Gastrocnemius medialis (tissue), 4 donors: ENCODE measurements at regions not wholly inside any gene's neighbourhood (a gene's known extent, or its start where the extent isn't known, plus 50 kb on each side); places are given as distances from the start of the nearest gene placed in this dataset.

Source experiments
- ATAC-seq, 2 donors: fragments of 150-250 bp; one replicate each; pipeline ENCODE4 v1.9.1; 2016
- DNase-seq, 2 donors: peaks; one replicate each; pipeline ENCODE4 v3.0.0-alpha.2; 2019
- H3K27ac ChIP-seq, 4 donors: fragments of 200-600 bp; sonication (generic); 1 replicate in 1 of 4; 2 replicates in 3 of 4; pipeline ENCODE4 v1.5.1; 2016 to 2018; ENCODE audit warnings: mild to moderate bottlenecking in 2 of 4, moderate library complexity in 1 of 4
- H3K27me3 ChIP-seq, 3 donors: fragments of 200-600 bp; sonication (generic) in 2 of 3; 1 replicate in 1 of 3; 2 replicates in 2 of 3; pipeline versions ENCODE4 v1.5.1 to v1.6.0; 2016 to 2019; ENCODE audit warnings: mild to moderate bottlenecking in 1 of 3, moderate library complexity in 1 of 3
- H3K36me3 ChIP-seq, 2 donors: fragments of 200-600 bp; sonication (generic) in 1 of 2; one replicate each; pipeline ENCODE4 v1.5.1; 2017 to 2018
- H3K4me1 ChIP-seq, 2 donors: fragments of 200-600 bp; sonication (generic) in 1 of 2; one replicate each; pipeline ENCODE4 v1.5.1; 2016 to 2017; ENCODE audit warnings: mild to moderate bottlenecking in 2 of 2
- H3K4me3 ChIP-seq, 4 donors: fragments of 200-600 bp; sonication (generic) in 3 of 4; 1 replicate in 1 of 4; 2 replicates in 3 of 4; pipeline ENCODE4 v1.5.1; 2016 to 2019; ENCODE audit warnings: mild to moderate bottlenecking in 2 of 4
- H3K9me3 ChIP-seq, 3 donors: fragments of 200-600 bp; sonication (generic) in 2 of 3; 1 replicate in 1 of 3; 2 replicates in 2 of 3; pipeline ENCODE4 v1.5.1; 2016 to 2019
- POLR2A ChIP-seq, 2 donors: fragments of 450-650 bp; IDR thresholded peaks; one replicate each; pipeline ENCODE4 v1.6.1; 2017; ENCODE audit warnings: antibody characterized with exemption in 2 of 2, mild to moderate bottlenecking in 2 of 2, moderate library complexity in 2 of 2
- in situ Hi-C, 4 donors: fragments of 200-750 bp; cut with MboI; loops; one replicate each; pipeline versions ENCODE4 v1.15.0 to v1.8.0; 2017; ENCODE audit warnings: low sequenced_read_pairs in 4 of 4
- intact Hi-C: fragments of 100-400 bp; cut with DNase I; formaldehyde crosslinking; loops from one replicate; pipeline ENCODE4 v1.15.1; 2023; ENCODE audit warnings: low total_unique reads
- TF ChIP-seq, protein P1 (sequence below), 5 experiments: fragments of 450-650 bp in 3 of 5; fragments of 200-600 bp in 2 of 5; sonication (generic) in 2 of 5; IDR thresholded peaks in 4 of 5; conservative IDR thresholded peaks in 1 of 5; 1 replicate in 4 of 5; 2 replicates in 1 of 5; pipeline ENCODE4 v1.5.1; 2016 to 2019; ENCODE audit warnings: antibody characterized with exemption in 5 of 5, mild to moderate bottlenecking in 3 of 5, moderate library complexity in 3 of 5

DNA sequence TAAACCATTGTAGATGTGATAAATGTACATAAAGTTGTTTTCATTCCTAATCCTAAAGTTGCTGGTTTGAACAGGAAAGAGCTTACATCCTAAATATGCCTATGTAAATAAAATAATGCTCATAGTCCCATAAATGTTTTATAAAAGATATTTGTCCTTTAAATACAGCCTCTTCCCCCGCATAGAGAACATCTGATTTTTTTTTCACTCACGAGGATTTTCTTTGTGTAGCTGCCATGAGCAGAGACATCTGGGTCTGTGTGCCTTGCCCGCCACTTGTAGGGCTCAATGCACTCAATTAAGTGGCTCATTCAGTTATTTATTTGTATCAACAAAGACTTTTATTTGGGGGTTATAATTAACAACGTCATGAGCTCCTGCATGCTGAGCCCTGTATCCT, 72.8 kb downstream of the SOWAHC start:
- H3K4me1 ChIP-seq, result peaks cover 18% of the 10 kb centered on the region in 2 donors
- H3K27me3 ChIP-seq, result no peaks in the 10 kb centered on the region
- in situ Hi-C loops, result no loop called here
- H3K36me3 ChIP-seq, result no peaks in the 10 kb centered on the region
- intact Hi-C loops, result no loop called here
- TF ChIP-seq, protein P1, sequence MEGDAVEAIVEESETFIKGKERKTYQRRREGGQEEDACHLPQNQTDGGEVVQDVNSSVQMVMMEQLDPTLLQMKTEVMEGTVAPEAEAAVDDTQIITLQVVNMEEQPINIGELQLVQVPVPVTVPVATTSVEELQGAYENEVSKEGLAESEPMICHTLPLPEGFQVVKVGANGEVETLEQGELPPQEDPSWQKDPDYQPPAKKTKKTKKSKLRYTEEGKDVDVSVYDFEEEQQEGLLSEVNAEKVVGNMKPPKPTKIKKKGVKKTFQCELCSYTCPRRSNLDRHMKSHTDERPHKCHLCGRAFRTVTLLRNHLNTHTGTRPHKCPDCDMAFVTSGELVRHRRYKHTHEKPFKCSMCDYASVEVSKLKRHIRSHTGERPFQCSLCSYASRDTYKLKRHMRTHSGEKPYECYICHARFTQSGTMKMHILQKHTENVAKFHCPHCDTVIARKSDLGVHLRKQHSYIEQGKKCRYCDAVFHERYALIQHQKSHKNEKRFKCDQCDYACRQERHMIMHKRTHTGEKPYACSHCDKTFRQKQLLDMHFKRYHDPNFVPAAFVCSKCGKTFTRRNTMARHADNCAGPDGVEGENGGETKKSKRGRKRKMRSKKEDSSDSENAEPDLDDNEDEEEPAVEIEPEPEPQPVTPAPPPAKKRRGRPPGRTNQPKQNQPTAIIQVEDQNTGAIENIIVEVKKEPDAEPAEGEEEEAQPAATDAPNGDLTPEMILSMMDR (IDR thresholded peaks at IDR 0.05 in 4 of 5, conservative IDR thresholded peaks at IDR 0.05 in 1 of 5), result no peak
- no peak for TF ChIP-seq POLR2A (IDR thresholded peaks at IDR 0.05)
- ATAC-seq (no peak), DNase-seq (no peak)
- H3K9me3 ChIP-seq, result no peaks in the 10 kb centered on the region
- no peak overlapping the region for H3K4me3 ChIP-seq
- no peak overlapping the region for H3K27ac ChIP-seq

GRCh38 chr2:109689182-109689930, 75.2 kb downstream of the SOWAHC start:
- intact Hi-C loops (no loop called here), in situ Hi-C loops (no loop called here)
- Histone ChIP-seq H3K27me3 (no peaks in the 10 kb centered on the region), H3K4me3 (no peak overlapping the region), H3K36me3 (no peaks in the 10 kb centered on the region), H3K4me1 (peaks cover 18% of the 10 kb centered on the region in 2 donors), H3K27ac (no peak overlapping the region), H3K9me3 (no peaks in the 10 kb centered on the region)
- ATAC-seq (no peak), DNase-seq (no peak)
- TF ChIP-seq, protein P1 (IDR thresholded peaks at IDR 0.05 in 4 of 5, conservative IDR thresholded peaks at IDR 0.05 in 1 of 5), result no peak
- no peak for TF ChIP-seq POLR2A (IDR thresholded peaks at IDR 0.05)

GRCh38 chr2:109689973-109690372, 75.8 kb downstream of the SOWAHC start:
- TF ChIP-seq, protein P1 (IDR thresholded peaks at IDR 0.05 in 4 of 5, conservative IDR thresholded peaks at IDR 0.05 in 1 of 5), result no peak
- TF ChIP-seq POLR2A (IDR thresholded peaks at IDR 0.05), result no peak
- no peaks in the 10 kb centered on the region for H3K9me3 ChIP-seq
- DNase-seq (no peak), ATAC-seq (no peak)
- H3K27me3 ChIP-seq, result no peaks in the 10 kb centered on the region
- intact Hi-C loops (no loop called here), in situ Hi-C loops (no loop called here)
- H3K4me1 ChIP-seq, result peaks cover 18% of the 10 kb centered on the region in 2 donors
- H3K27ac ChIP-seq, result peak overlapping the region in 1 of 4 donors; percentile 78
- no peak overlapping the region for H3K4me3 ChIP-seq
- no peaks in the 10 kb centered on the region for H3K36me3 ChIP-seq

DNA sequence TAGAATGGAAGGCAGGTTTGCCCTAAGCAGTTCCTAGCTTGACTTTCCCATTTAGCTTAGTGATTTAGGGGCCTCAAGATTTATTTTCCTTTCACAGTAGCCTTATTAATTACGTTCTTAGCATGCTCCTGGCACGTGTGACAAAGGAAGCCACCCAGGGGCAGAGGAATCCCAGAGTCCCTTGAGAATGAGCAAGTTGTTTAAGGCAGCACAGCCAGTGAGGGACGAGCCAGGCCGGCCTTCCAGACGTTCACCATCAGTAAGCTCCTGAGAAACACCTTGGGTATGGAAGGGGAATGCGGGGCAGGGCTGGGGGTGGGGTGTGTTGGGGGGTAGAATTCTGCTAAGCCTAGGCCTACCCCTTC, 76.3 kb downstream of the SOWAHC start:
- DNase-seq (no peak), ATAC-seq (no peak)
- Histone ChIP-seq H3K27ac (peak overlapping the region in 3 of 4 donors; percentile 51 to 78 (median 65)), H3K9me3 (no peaks in the 10 kb centered on the region), H3K4me1 (peaks cover 18% of the 10 kb centered on the region in 2 donors), H3K27me3 (no peaks in the 10 kb centered on the region), H3K4me3 (no peak overlapping the region), H3K36me3 (no peaks in the 10 kb centered on the region)
- no peak for TF ChIP-seq POLR2A (IDR thresholded peaks at IDR 0.05)
- TF ChIP-seq, protein P1 (IDR thresholded peaks at IDR 0.05 in 4 of 5, conservative IDR thresholded peaks at IDR 0.05 in 1 of 5), result no peak
- in situ Hi-C loops, result no loop called here
- intact Hi-C loops, result no loop called here
